Suprapubic skin (tissue), 3 donors: ENCODE measurements at regions not wholly inside any gene's neighbourhood (a gene's known extent, or its start where the extent isn't known, plus 50 kb on each side); places are given as distances from the start of the nearest gene placed in this dataset.

Source experiments
- CTCF ChIP-seq, 2 donors: fragments of 200-600 bp in 1 of 2; fragments of 450-650 bp in 1 of 2; sonication (generic) in 1 of 2; IDR thresholded peaks; one replicate each; pipeline ENCODE4 v1.5.1; 2016 to 2019; ENCODE audit warnings: antibody characterized with exemption in 2 of 2, mild to moderate bottlenecking in 1 of 2, moderate library complexity in 1 of 2
- EP300 ChIP-seq: sonication (generic); formaldehyde crosslinking; IDR thresholded peaks from one replicate; pipeline ENCODE4 v1.6.1; 2017; ENCODE audit warnings: antibody characterized with exemption

DNA sequence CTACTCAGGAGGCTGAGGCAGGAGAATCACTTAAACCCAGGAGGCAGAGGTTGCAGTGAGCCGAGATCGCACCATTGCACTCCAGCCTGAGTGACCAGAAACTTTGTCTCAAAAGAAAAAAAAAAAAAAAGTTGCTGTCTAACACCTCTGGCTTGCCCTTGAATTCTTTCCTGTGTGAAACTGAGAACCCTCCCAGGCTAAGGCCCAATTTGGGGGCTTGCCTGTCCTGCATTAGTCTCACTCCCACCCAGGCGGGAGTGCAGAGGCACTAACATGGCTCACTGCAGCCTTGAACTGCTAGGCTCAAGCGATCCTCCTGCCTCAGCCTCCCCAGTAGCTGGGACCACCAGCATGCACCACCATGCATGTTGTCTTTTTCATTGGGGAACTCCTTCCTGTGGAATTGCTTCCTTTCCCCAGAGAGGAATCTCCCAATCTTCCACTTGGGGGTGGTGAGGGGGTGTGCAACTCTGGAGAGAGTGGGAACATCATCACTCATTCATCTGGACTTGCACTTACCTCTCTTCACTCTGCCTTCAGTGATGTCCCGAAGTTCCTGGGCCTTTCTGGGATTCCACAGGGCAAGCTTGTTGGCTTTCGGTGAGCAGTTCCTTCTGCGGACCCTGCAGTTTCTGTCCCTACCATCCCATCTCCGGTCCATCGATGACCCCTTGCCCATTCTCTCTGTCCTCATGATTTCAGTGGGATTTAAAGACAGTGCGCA is 62.1 kb upstream of the CREB3L1 start:
- TF ChIP-seq CTCF (IDR thresholded peaks at IDR 0.05) (no peak), EP300 (no peak)
